IMR-90 (cell line): ENCODE measurements at regions not wholly inside any gene's neighbourhood (a gene's known extent, or its start where the extent isn't known, plus 50 kb on each side); places are given as distances from the start of the nearest gene placed in this dataset.

Experiments
- ATAC-seq: fragments of 200-7000 bp; cut with Tn5 transposase; 2 replicates; pipeline ENCODE4 v1.9.1; 2020; ENCODE audit warnings: low read depth, mild to moderate bottlenecking, moderate library complexity
- BruUV-seq: library from RNA; stranded (reverse); fragments of 400-500 nt; replicated peaks from 2 replicates; lab custom pipeline; 2021; lab: Mats Ljungman, UMichigan
- CTCF ChIA-PET: fragments of 300-600 bp; formaldehyde crosslinking; extraction: SDS; loops from one replicate; lab custom pipeline; 2021; ENCODE audit warnings: antibody characterized with exemption; lab: Yijun Ruan, JAX
- POLR2A ChIA-PET: fragments of 300-600 bp; sonication (Branson Sonifier 250); formaldehyde crosslinking; loops from one replicate; lab custom pipeline; 2022; ENCODE audit warnings: antibody characterized with exemption; ENCODE audit not compliant: unreplicated experiment; lab: Charles Lee
- DNase-seq: peaks from one replicate; pipeline ENCODE4 v3.0.0; 2013
- H2AFZ ChIP-seq: replicated peaks from 2 replicates; pipeline ENCODE3; 2013; ENCODE audit warnings: low read length, mild to moderate bottlenecking; ENCODE audit not compliant: poor library complexity
- H2AK5ac ChIP-seq: 2 replicates; pipeline ENCODE4 v1.6.1; 2013; ENCODE audit warnings: low read depth, low read length, inconsistent platforms
- H2AK9ac ChIP-seq: replicated peaks from 2 replicates; pipeline ENCODE3; 2013; ENCODE audit warnings: mild to moderate bottlenecking, low read depth, low read length, moderate library complexity; ENCODE audit not compliant: poor library complexity
- H2BK120ac ChIP-seq: 2 replicates; pipeline ENCODE4 v1.6.1; 2013; ENCODE audit warnings: low read depth, low read length, inconsistent platforms
- H2BK15ac ChIP-seq: 3 replicates; pipeline ENCODE4 v1.6.1; 2013; ENCODE audit warnings: low read depth, low read length, inconsistent platforms
- H2BK20ac ChIP-seq: 2 replicates; pipeline ENCODE4 v1.6.1; 2013; ENCODE audit warnings: low read depth, mild to moderate bottlenecking, inconsistent platforms, low read length, moderate library complexity
- H2BK5ac ChIP-seq: 2 replicates; pipeline ENCODE4 v1.6.1; 2013; ENCODE audit warnings: mild to moderate bottlenecking, low read depth, low read length, inconsistent platforms; ENCODE audit not compliant: poor library complexity, severe bottlenecking
- H3K14ac ChIP-seq: replicated peaks from 2 replicates; pipeline ENCODE4 v1.6.1; 2013; ENCODE audit warnings: low read depth, low read length, inconsistent platforms
- H3K18ac ChIP-seq: 2 replicates; pipeline ENCODE4 v1.6.1; 2013; ENCODE audit warnings: low read depth, low read length, control low read depth
- H3K23ac ChIP-seq: 2 replicates; pipeline ENCODE4 v1.6.1; 2013; ENCODE audit warnings: low read depth, low read length, inconsistent platforms
- H3K27ac ChIP-seq: 2 replicates; pipeline ENCODE4 v1.5.1; 2013; ENCODE audit warnings: mild to moderate bottlenecking, control low read depth, low read length; ENCODE audit not compliant: insufficient read depth
- H3K27me3 ChIP-seq: 2 replicates; pipeline ENCODE4 v1.6.1; 2013; ENCODE audit warnings: low read length; ENCODE audit not compliant: control insufficient read depth, insufficient read depth
- H3K36me3 ChIP-seq: 2 replicates; pipeline ENCODE4 v1.6.1; 2013; ENCODE audit warnings: low read length, mixed read lengths; ENCODE audit not compliant: control insufficient read depth, insufficient read depth
- H3K4ac ChIP-seq: 2 replicates; pipeline ENCODE4 v1.6.1; 2013; ENCODE audit warnings: low read depth, low read length, inconsistent platforms
- H3K4me1 ChIP-seq: 2 replicates; pipeline ENCODE4 v1.6.1; 2013; ENCODE audit warnings: low read length, mixed read lengths; ENCODE audit not compliant: control insufficient read depth, insufficient read depth
- H3K4me2 ChIP-seq: 2 replicates; pipeline ENCODE4 v1.6.1; 2013; ENCODE audit warnings: low read depth, mild to moderate bottlenecking, control low read depth, low read length, moderate library complexity
- H3K4me3 ChIP-seq: 2 replicates; pipeline ENCODE4 v1.5.1; 2013; ENCODE audit warnings: low read depth, mild to moderate bottlenecking, control low read depth, low read length, moderate library complexity; ENCODE audit not compliant: insufficient read depth
- H3K56ac ChIP-seq: 2 replicates; pipeline ENCODE4 v1.6.1; 2013; ENCODE audit warnings: low read length, inconsistent platforms; ENCODE audit not compliant: insufficient read depth; ENCODE audit errors: extremely low read depth
- H3K79me1 ChIP-seq, 2 experiments: 2 replicates each; pipeline ENCODE4 v1.6.1; 2013; ENCODE audit warnings: low read length in 2 of 2, inconsistent platforms in 1 of 2, low read depth in 1 of 2
- H3K9ac ChIP-seq: 2 replicates; pipeline ENCODE4 v1.6.1; 2013; ENCODE audit warnings: low read depth, low read length, control low read depth
- H3K9me1 ChIP-seq: 2 replicates; pipeline ENCODE4 v1.6.1; 2013; ENCODE audit warnings: low read length, inconsistent platforms; ENCODE audit not compliant: insufficient read depth
- H3K9me3 ChIP-seq: 2 replicates; pipeline ENCODE4 v1.6.1; 2013; ENCODE audit warnings: low read length; ENCODE audit not compliant: control insufficient read depth, insufficient read depth
- H4K20me1 ChIP-seq: 2 replicates; pipeline ENCODE4 v1.6.1; 2013; ENCODE audit warnings: low read length, inconsistent platforms; ENCODE audit not compliant: insufficient read depth
- H4K5ac ChIP-seq: 2 replicates; pipeline ENCODE4 v1.6.1; 2013; ENCODE audit warnings: mild to moderate bottlenecking, low read depth, low read length, control low read depth
- H4K8ac ChIP-seq, 2 experiments: 2 replicates each; pipeline ENCODE4 v1.6.1; 2013; ENCODE audit warnings: low read depth in 2 of 2, low read length in 2 of 2, control low read depth in 1 of 2, inconsistent platforms in 1 of 2
- H4K91ac ChIP-seq: 2 replicates; pipeline ENCODE4 v1.6.1; 2013; ENCODE audit warnings: low read depth, low read length, inconsistent platforms; ENCODE audit not compliant: insufficient read depth
- CHD1 ChIP-seq: IDR thresholded peaks from 2 replicates; pipeline ENCODE4 v1.6.1; 2012; ENCODE audit warnings: low read depth, low read length, improper control_type of control experiment
- CTCF ChIP-seq: conservative IDR thresholded peaks from 2 replicates; pipeline ENCODE4 v1.5.1; 2012; ENCODE audit warnings: mild to moderate bottlenecking, low read depth, low read length, improper control_type of control experiment
- ELK1 ChIP-seq: fragments of 150-350 bp; IDR thresholded peaks from 2 replicates; pipeline ENCODE4 v1.6.1; 2016; ENCODE audit warnings: low read depth, mild to moderate bottlenecking, low read length, moderate library complexity, borderline replicate concordance
- FOS ChIP-seq: fragments of 150-350 bp; IDR thresholded peaks from 2 replicates; pipeline ENCODE4 v1.6.1; 2016; ENCODE audit warnings: low read depth, low read length
- MAZ ChIP-seq: IDR thresholded peaks from 2 replicates; pipeline ENCODE4 v1.6.1; 2012; ENCODE audit warnings: low read depth, mild to moderate bottlenecking, low read length, improper control_type of control experiment, moderate library complexity, borderline replicate concordance
- POLR2A ChIP-seq: IDR thresholded peaks from 2 replicates; pipeline ENCODE4 v1.6.1; 2012; ENCODE audit warnings: mild to moderate bottlenecking, low read depth, low read length
- RAD21 ChIP-seq: IDR thresholded peaks from 2 replicates; pipeline ENCODE4 v1.6.1; 2012; ENCODE audit warnings: low read length, improper control_type of control experiment
- RCOR1 ChIP-seq: IDR thresholded peaks from 2 replicates; pipeline ENCODE4 v1.6.1; 2012; ENCODE audit warnings: mild to moderate bottlenecking, low read length, improper control_type of control experiment; ENCODE audit not compliant: insufficient replicate concordance
- RFX5 ChIP-seq: IDR thresholded peaks from 2 replicates; pipeline ENCODE4 v1.8.0; 2012; ENCODE audit warnings: low read depth, mild to moderate bottlenecking, low read length, moderate library complexity
- SMC3 ChIP-seq: fragments of 150-350 bp; IDR thresholded peaks from 2 replicates; pipeline ENCODE4 v1.6.1; 2016; ENCODE audit warnings: low read depth, mild to moderate bottlenecking, antibody characterized with exemption, low read length, moderate library complexity
- USF2 ChIP-seq: fragments of 150-350 bp; IDR thresholded peaks from 2 replicates; pipeline ENCODE4 v1.6.1; 2017; ENCODE audit warnings: mild to moderate bottlenecking, antibody characterized with exemption, low read length, low read depth
- dilution Hi-C: fragments of 300-500 bp; cut with HindIII; formaldehyde crosslinking; loops from one replicate; pipeline ENCODE4 v1.14.3; 2018; ENCODE audit warnings: low sequenced_read_pairs; ENCODE audit not compliant: unreplicated experiment
- in situ Hi-C: fragments of 300-500 bp; cut with MboI; formaldehyde crosslinking; loops from 3 replicates; pipeline ENCODE4 v1.14.3; 2019; ENCODE audit warnings: low sequenced_read_pairs, inconsistent platforms, mixed read lengths
- intact Hi-C: fragments of 100-400 bp; cut with micrococcal nuclease; formaldehyde crosslinking; loops from 2 replicates; pipeline ENCODE4 v1.10.0; 2022

GRCh38 chr4:28004520-28004919 lies 1143.9 kb downstream of the STIM2 start:
- ATAC-seq (no peak), DNase-seq (no peak)
- H2BK5ac ChIP-seq, result no peak overlapping the region
- ChIA-PET CTCF (interaction anchor here (1.1 kb wide), 1 partner anchor 78 kb away, joined by 3 read pairs; no protein-coding TSS in a partner anchor), POLR2A (no interaction called here)
- H3K27ac ChIP-seq, result no peak overlapping the region
- intact Hi-C loops, result no loop called here
- no TSS peak for BruUV-seq
- H2BK20ac ChIP-seq, result no peak overlapping the region
- H2AFZ ChIP-seq, result no peak overlapping the region
- no peaks in the 10 kb centered on the region for H3K36me3 ChIP-seq
- no peak overlapping the region for H2BK15ac ChIP-seq
- H3K4me3 ChIP-seq, result no peak overlapping the region
- TF ChIP-seq RFX5 (no peak), ELK1 (no peak), RAD21 (no peak), USF2 (no peak), SMC3 (no peak), MAZ (no peak), FOS (no peak), POLR2A (no peak), CTCF (no peak), CHD1 (no peak), RCOR1 (no peak)
- no peaks in the 10 kb centered on the region for H3K79me1 ChIP-seq
- H2AK5ac ChIP-seq, result no peak overlapping the region
- H4K20me1 ChIP-seq, result no peaks in the 10 kb centered on the region
- H3K4me1 ChIP-seq, result no peaks in the 10 kb centered on the region
- H2AK9ac ChIP-seq, result no peak overlapping the region
- H3K9me3 ChIP-seq, result no peaks in the 10 kb centered on the region
- no peaks in the 10 kb centered on the region for H3K9me1 ChIP-seq
- H3K18ac ChIP-seq, result no peak overlapping the region
- H2BK120ac ChIP-seq, result no peak overlapping the region
- H4K8ac ChIP-seq, result no peak overlapping the region
- no peak overlapping the region for H4K5ac ChIP-seq
- H3K14ac ChIP-seq, result no peak overlapping the region
- H3K27me3 ChIP-seq, result no peaks in the 10 kb centered on the region
- dilution Hi-C loops, result no loop called here
- H3K56ac ChIP-seq, result no peak overlapping the region
- no peak overlapping the region for H3K23ac ChIP-seq
- H3K4me2 ChIP-seq, result no peak overlapping the region
- no peak overlapping the region for H4K91ac ChIP-seq
- in situ Hi-C loops, result no loop called here
- H3K4ac ChIP-seq, result no peak overlapping the region
- H3K9ac ChIP-seq, result no peak overlapping the region
